ENCODE measurements at regions not wholly inside any gene's neighbourhood (a gene's known extent, or its start where the extent isn't known, plus 50 kb on each side); places are given as distances from the start of the nearest gene placed in this dataset.

DNA sequence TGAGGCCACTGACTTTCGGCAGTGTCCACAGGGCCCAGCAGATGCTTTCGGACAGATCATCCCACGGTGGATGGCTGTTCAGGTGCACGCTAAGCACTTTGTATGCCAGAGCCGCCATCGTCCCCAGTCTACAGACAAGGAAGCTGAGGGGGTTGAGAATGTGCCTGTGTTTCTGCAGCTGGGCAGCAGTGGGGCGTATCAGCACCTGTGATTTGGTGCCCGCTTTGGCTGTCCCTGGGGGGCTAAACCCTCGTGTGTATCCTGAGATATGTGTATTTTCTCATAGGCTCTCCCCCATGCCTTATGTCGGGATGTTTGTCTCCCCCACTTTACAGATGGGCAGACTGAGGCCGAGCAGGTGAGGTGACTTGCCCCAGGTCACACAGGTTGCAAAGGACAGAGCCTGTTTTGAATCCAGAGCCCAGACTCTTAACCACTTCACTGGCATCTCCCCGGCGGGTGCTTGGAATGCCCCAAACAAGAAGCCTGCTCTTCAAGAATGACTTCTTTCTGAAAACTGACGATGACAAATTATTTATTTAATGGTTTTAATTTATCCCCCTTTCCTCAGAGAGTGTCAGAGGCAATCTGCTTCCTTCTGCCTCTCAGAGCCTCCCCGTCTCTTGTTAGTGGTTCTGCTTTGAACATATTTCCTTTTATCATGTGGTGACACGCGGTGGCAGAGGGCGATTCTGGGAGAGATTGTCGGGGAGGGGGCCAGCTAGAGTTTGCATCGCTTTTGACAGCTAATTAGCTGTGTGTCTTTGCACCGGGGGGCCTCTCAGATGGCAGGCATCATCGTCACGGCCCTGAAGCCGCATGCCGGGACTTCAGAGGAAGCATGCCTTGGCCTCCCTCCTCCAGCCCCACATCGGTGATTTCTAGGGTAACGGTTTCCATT is 149.6 kb upstream of the CIBAR2 start:
- FAIRE-seq (no peak), DNase-seq (ENCODE audit: low spot score) (no peak), ATAC-seq (no peak)
- 78% methylated on average over 19 of the region's 27 CpGs for WGBS (ENCODE audit: low lambda C conversion rate)
- Histone ChIP-seq H3K36me3 (replicated peaks in 1 of 2; ENCODE audit: control insufficient read depth in 1 of 2, insufficient read depth in 2 of 2, low read length in 2 of 2) (no peaks in the 10 kb centered on the region), H3K27me3 (ENCODE audit: control insufficient read depth in 1 of 2, insufficient read depth in 2 of 2, low read length in 2 of 2) (peaks cover 0 to 1% of the 10 kb centered on the region in 2 experiments; a peak in 1 of 5 replicates), H3K9ac (ENCODE audit: insufficient read depth, low read depth, low read length) (no peak overlapping the region), H3K4me1 (ENCODE audit: insufficient read depth, low read length) (no peaks in the 10 kb centered on the region), H3K27ac (ENCODE audit: extremely low read length, insufficient read depth, low read length) (no peak overlapping the region), H3K4me2 (ENCODE audit: low read depth, low read length) (no peak overlapping the region), H3K4me3 (replicated peaks in 1 of 3; ENCODE audit: insufficient read depth in 1 of 3, low read depth in 2 of 3, low read length in 3 of 3) (no peak overlapping the region), H4K20me1 (ENCODE audit: insufficient read depth, low read length) (peaks cover 6% of the 10 kb centered on the region; the same call in 1 of the 2 replicates), H3K79me2 (ENCODE audit: insufficient read depth, low read length) (no peaks in the 10 kb centered on the region), H2AFZ (ENCODE audit: low read length) (no peak overlapping the region), H3K9me3 (ENCODE audit: low read length) (no peaks in the 10 kb centered on the region)
- CTCF ChIA-PET (ENCODE audit: low intra/inter-chr PET ratio, low total read pairs): no interaction called here
- in situ Hi-C loops (cut with HindIII; ENCODE audit: extremely low pct_ligation_motif_present, low pct_unique_long_range_greater_than_20kb): no loop called here
- POLR2A ChIA-PET: no interaction called here
- TF ChIP-seq, protein P1, sequence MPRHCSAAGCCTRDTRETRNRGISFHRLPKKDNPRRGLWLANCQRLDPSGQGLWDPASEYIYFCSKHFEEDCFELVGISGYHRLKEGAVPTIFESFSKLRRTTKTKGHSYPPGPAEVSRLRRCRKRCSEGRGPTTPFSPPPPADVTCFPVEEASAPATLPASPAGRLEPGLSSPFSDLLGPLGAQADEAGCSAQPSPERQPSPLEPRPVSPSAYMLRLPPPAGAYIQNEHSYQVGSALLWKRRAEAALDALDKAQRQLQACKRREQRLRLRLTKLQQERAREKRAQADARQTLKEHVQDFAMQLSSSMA (CRISPR knock-in tag; IDR thresholded peaks at IDR 0.05): no peak
- TF ChIP-seq FOXC1 (CRISPR knock-in tag; IDR thresholded peaks at IDR 0.05; ENCODE audit: borderline replicate concordance) (no peak), ATF1 (CRISPR knock-in tag; IDR thresholded peaks at IDR 0.05) (no peak), HOXA5 (CRISPR knock-in tag; IDR thresholded peaks at IDR 0.05) (no peak), ZNF629 (CRISPR knock-in tag; conservative IDR thresholded peaks at IDR 0.05) (peak; percentile 74)
- no TSS peak for BruUV-seq (replicated peaks)
- intact Hi-C loops (cut with micrococcal nuclease; ENCODE audit: unreplicated experiment): no loop called here

DNA sequence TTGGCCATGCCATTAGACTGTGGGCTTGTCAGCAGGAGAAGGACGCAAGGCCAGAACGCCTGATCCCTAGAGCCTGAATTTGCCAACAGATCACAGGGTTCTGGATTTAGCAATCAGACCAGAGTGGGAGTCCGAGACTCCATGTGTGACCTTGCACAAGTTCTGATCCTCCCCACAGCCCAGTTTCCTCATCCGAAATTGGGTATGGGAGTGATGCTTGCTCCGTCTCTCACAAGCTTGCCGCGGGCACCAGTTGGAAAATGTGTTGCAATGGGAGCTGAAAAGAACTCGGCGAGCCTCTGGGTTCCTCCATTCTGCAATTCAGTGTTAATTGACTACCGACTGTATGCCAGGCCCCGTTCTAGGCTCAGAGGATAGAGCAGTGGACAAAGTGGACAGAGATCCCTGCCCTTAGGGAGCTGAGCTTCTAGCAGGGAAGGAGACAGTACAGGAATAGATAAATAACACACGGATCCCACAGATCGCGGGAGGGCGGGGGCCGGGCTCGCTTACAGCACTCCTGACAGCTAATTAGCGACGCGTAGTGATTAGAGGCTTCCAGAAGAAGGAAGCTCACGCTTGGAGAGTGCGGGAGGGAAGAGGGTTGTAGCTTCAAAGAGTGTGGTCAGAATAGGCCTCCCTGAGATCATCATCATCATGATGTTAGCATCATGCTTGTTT is 150.4 kb upstream of the CIBAR2 start:
- H3K9ac ChIP-seq (ENCODE audit: insufficient read depth, low read depth, low read length): no peak overlapping the region
- no peaks in the 10 kb centered on the region for H3K36me3 ChIP-seq (replicated peaks in 1 of 2; ENCODE audit: control insufficient read depth in 1 of 2, insufficient read depth in 2 of 2, low read length in 2 of 2)
- no peak overlapping the region for H3K4me3 ChIP-seq (replicated peaks in 1 of 3; ENCODE audit: insufficient read depth in 1 of 3, low read depth in 2 of 3, low read length in 3 of 3)
- intact Hi-C loops (cut with micrococcal nuclease; ENCODE audit: unreplicated experiment): no loop called here
- H3K4me1 ChIP-seq (ENCODE audit: insufficient read depth, low read length): no peaks in the 10 kb centered on the region
- POLR2A ChIA-PET: no interaction called here
- peaks cover 0 to 1% of the 10 kb centered on the region in 2 experiments; a peak in 1 of 5 replicates for H3K27me3 ChIP-seq (ENCODE audit: control insufficient read depth in 1 of 2, insufficient read depth in 2 of 2, low read length in 2 of 2)
- 82% methylated on average over 21 of the region's 22 CpGs for WGBS (ENCODE audit: low lambda C conversion rate)
- no peak overlapping the region for H3K4me2 ChIP-seq (ENCODE audit: low read depth, low read length)
- H4K20me1 ChIP-seq (ENCODE audit: insufficient read depth, low read length): peaks cover 6% of the 10 kb centered on the region; the same call in 1 of the 2 replicates
- DNase-seq (ENCODE audit: low spot score) (no peak), ATAC-seq (no peak), FAIRE-seq (no peak)
- H2AFZ ChIP-seq (ENCODE audit: low read length): no peak overlapping the region
- CTCF ChIA-PET (ENCODE audit: low intra/inter-chr PET ratio, low total read pairs): no interaction called here
- no peaks in the 10 kb centered on the region for H3K79me2 ChIP-seq (ENCODE audit: insufficient read depth, low read length)
- BruUV-seq (replicated peaks): no TSS peak
- in situ Hi-C loops (cut with HindIII; ENCODE audit: extremely low pct_ligation_motif_present, low pct_unique_long_range_greater_than_20kb): no loop called here
- H3K9me3 ChIP-seq (ENCODE audit: low read length): no peaks in the 10 kb centered on the region
- no peak overlapping the region for H3K27ac ChIP-seq (ENCODE audit: extremely low read length, insufficient read depth, low read length)
- TF ChIP-seq AHR (CRISPR knock-in tag; IDR thresholded peaks at IDR 0.05) (no peak), ETV5 (CRISPR knock-in tag; IDR thresholded peaks at IDR 0.05; ENCODE audit: borderline replicate concordance) (no peak), ZNF883 (CRISPR knock-in tag; IDR thresholded peaks at IDR 0.05; ENCODE audit: not compliant biosample characterization) (no peak), U2AF1 (optimal IDR thresholded peaks at IDR 0.05; ENCODE audit: low read depth, low read length) (no peak), ZNF234 (CRISPR knock-in tag; conservative IDR thresholded peaks at IDR 0.05) (no peak), ATAD3A (CRISPR knock-in tag; IDR thresholded peaks at IDR 0.05) (no peak), HNRNPL (IDR thresholded peaks at IDR 0.05; ENCODE audit: low read depth, low read length) (no peak), HMGA1 (CRISPR knock-in tag; conservative IDR thresholded peaks at IDR 0.05) (no peak)
- TF ChIP-seq, protein P2, sequence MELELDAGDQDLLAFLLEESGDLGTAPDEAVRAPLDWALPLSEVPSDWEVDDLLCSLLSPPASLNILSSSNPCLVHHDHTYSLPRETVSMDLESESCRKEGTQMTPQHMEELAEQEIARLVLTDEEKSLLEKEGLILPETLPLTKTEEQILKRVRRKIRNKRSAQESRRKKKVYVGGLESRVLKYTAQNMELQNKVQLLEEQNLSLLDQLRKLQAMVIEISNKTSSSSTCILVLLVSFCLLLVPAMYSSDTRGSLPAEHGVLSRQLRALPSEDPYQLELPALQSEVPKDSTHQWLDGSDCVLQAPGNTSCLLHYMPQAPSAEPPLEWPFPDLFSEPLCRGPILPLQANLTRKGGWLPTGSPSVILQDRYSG (CRISPR knock-in tag; IDR thresholded peaks at IDR 0.05): no peak
- TF ChIP-seq, protein P3, sequence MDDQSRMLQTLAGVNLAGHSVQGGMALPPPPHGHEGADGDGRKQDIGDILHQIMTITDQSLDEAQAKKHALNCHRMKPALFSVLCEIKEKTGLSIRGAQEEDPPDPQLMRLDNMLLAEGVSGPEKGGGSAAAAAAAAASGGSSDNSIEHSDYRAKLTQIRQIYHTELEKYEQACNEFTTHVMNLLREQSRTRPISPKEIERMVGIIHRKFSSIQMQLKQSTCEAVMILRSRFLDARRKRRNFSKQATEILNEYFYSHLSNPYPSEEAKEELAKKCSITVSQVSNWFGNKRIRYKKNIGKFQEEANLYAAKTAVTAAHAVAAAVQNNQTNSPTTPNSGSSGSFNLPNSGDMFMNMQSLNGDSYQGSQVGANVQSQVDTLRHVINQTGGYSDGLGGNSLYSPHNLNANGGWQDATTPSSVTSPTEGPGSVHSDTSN (CRISPR knock-in tag; IDR thresholded peaks at IDR 0.05; ENCODE audit: borderline replicate concordance): no peak
